ENCODE measurements at regions not wholly inside any gene's neighbourhood (a gene's known extent, or its start where the extent isn't known, plus 50 kb on each side); places are given as distances from the start of the nearest gene placed in this dataset.

DNA sequence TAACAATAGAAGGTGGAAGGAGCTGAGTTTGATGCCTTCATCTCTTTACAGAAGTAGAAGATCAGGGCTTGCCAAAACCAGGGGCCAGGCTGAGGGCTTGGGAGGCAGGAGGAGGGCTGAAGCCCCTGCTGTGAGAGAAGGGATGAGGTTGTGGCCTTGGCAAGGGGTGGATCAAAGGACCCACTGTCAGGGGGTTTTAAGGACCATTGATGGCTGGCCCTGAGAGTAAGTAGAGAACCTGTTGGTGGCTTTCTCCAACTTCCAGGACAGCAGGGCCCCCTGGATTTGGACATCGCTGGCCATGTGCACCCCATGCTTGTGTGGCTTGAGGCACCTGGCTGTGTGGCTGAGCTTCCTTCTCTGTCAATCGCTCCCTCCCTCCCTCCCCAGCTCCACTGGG, 927.7 kb downstream of the TBC1D22A start:
- TF ChIP-seq, protein P1, sequence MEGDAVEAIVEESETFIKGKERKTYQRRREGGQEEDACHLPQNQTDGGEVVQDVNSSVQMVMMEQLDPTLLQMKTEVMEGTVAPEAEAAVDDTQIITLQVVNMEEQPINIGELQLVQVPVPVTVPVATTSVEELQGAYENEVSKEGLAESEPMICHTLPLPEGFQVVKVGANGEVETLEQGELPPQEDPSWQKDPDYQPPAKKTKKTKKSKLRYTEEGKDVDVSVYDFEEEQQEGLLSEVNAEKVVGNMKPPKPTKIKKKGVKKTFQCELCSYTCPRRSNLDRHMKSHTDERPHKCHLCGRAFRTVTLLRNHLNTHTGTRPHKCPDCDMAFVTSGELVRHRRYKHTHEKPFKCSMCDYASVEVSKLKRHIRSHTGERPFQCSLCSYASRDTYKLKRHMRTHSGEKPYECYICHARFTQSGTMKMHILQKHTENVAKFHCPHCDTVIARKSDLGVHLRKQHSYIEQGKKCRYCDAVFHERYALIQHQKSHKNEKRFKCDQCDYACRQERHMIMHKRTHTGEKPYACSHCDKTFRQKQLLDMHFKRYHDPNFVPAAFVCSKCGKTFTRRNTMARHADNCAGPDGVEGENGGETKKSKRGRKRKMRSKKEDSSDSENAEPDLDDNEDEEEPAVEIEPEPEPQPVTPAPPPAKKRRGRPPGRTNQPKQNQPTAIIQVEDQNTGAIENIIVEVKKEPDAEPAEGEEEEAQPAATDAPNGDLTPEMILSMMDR (IDR thresholded peaks at IDR 0.05; ENCODE audit: low read depth, low read length) = no peak
- TF ChIP-seq, protein P2, sequence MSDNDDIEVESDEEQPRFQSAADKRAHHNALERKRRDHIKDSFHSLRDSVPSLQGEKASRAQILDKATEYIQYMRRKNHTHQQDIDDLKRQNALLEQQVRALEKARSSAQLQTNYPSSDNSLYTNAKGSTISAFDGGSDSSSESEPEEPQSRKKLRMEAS (IDR thresholded peaks at IDR 0.05; ENCODE audit: low read depth, low read length) = no peak

All from NB4 (cell line).